ENCODE measurements at regions not wholly inside any gene's neighbourhood (a gene's known extent, or its start where the extent isn't known, plus 50 kb on each side); places are given as distances from the start of the nearest gene placed in this dataset.

DNA sequence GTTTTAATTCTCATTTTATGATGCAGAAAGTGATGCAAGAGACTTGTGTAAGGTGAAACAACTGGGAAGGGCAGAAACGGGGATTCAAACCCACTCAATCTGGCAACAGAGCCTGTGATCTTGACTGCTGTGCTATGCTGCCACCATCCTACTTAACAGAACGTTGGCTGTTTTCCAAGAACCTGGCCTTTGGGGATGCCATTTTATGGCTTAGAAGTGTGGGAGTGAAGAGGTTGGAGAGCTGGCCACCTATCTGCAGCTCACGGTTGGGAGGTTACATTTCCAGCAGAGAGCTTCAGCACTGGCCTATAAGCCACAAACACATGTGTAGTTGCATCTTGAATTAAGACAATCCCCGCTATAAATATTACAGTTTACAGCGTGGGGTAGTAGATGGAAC lies 235.3 kb downstream of the PRDM2 start:
- TF ChIP-seq, protein P1, sequence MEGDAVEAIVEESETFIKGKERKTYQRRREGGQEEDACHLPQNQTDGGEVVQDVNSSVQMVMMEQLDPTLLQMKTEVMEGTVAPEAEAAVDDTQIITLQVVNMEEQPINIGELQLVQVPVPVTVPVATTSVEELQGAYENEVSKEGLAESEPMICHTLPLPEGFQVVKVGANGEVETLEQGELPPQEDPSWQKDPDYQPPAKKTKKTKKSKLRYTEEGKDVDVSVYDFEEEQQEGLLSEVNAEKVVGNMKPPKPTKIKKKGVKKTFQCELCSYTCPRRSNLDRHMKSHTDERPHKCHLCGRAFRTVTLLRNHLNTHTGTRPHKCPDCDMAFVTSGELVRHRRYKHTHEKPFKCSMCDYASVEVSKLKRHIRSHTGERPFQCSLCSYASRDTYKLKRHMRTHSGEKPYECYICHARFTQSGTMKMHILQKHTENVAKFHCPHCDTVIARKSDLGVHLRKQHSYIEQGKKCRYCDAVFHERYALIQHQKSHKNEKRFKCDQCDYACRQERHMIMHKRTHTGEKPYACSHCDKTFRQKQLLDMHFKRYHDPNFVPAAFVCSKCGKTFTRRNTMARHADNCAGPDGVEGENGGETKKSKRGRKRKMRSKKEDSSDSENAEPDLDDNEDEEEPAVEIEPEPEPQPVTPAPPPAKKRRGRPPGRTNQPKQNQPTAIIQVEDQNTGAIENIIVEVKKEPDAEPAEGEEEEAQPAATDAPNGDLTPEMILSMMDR (IDR thresholded peaks at IDR 0.05) = no peak
- no peak overlapping the region for H3K27ac ChIP-seq
- H3K4me3 ChIP-seq = no peak overlapping the region
- DNase-seq (ENCODE audit: low spot score) = no peak

DNA sequence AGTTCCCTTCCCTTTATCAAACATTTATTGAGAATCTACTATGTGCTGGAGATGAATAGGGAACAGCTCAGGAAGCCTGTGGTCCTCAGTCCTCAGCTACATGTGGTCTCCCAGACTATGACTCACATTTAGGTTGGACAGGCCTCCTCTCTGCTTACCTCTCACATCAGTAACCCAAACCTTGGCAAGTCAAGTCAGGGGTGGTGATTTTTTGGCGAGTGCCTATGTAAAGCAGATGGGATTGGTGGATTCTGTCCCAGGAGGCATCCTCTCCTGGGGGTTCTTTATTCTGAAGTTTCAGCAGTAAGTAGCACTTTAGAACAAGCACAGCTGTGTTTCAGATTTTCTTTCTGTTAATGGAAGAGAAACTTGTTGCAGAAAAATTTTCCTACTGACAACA lies 241.3 kb downstream of the PRDM2 start:
- Histone ChIP-seq H3K4me3 (no peak overlapping the region), H3K27ac (no peak overlapping the region)
- DNase-seq (ENCODE audit: low spot score) = no peak
- TF ChIP-seq, protein P1 (IDR thresholded peaks at IDR 0.05) = no peak

DNA sequence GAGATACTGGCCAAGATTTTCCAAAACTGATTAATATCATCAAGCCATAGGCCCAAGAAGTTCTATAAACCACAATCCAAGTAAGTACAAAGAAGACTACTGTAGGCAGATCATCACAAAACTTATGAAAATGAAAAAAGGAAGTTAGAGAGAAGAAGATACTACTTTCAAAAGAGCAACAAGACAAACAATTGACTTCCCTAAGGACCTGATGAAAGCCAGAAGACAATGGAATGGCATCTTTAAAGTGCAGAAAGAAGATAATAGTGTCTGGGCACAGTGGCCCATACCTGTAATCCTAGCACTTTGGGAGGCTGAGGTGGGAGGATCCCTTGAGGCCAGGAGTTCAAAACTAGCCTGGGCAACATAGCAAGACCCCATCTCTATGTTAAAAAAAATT lies 243.1 kb downstream of the PRDM2 start:
- Histone ChIP-seq H3K27ac (no peak overlapping the region), H3K4me3 (no peak overlapping the region)
- TF ChIP-seq, protein P1 (IDR thresholded peaks at IDR 0.05) = no peak
- no peak for DNase-seq (ENCODE audit: low spot score)

DNA sequence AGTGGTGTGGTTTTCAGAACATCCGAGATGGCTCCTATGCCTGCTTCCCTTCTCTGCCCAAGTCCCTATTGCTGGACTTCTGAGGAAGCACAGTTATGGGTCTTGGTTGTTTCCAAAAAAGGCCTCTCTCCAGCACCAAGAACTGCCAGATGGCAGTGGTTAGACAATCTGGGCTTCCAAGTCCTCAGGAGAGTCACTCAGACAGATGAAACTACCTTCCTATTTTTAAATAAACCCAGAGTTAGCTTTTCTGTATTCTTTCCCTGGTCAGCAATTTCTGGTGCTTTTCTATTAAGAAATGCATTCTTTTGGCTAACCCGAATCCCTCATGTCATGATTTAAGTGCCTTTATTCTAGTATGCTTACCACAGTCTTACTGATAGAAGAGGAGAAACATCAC lies 245.9 kb downstream of the PRDM2 start:
- no peak for DNase-seq (ENCODE audit: low spot score)
- Histone ChIP-seq H3K27ac (peak overlapping the region in 1 of 2 donors; percentile 10), H3K4me3 (no peak overlapping the region)
- TF ChIP-seq, protein P1 (IDR thresholded peaks at IDR 0.05) = no peak

DNA sequence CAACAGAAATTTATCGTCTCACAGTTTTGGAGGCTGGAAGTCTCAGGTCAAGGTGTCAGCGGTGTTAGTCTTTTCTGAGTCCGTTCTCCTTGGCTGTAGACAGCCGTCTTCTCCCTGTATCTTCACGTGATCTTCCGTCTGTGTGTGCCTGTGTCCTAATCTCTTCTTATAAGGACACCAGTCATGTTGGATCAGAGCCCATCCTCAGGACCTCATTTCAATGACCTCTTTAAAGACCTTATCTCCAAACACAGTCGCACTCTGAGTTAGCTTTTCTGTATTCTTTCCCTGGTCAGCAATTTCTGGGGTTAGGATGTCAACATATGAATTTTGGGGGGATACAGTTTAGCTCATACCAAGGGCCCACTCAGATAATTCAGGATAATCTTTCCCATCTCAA lies 247.7 kb downstream of the PRDM2 start:
- H3K27ac ChIP-seq = peak overlapping the region; percentile 3 to 77
- TF ChIP-seq, protein P1 (IDR thresholded peaks at IDR 0.05) = no peak
- DNase-seq (ENCODE audit: low spot score) = no peak
- H3K4me3 ChIP-seq = no peak overlapping the region

DNA sequence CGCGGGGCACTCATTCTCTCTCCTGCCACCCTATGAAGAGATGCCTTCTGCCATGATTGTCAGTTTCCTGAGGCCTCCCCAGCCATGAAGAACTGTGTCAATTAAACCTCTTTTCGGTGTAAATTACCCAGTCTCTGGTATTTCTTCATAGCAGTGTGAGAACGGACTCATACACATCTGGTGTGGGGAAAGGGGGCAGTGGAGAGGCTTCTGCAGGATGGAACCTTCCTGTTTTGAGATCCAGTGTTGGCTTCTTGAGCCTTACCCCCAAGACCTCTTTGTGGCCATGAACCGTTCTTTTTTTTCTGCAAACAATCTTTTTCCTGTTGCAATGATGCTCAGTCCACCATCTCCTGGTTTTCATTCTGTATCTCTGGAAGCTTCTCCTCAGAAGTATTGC lies 248.4 kb downstream of the PRDM2 start:
- no peak overlapping the region for H3K4me3 ChIP-seq
- peak overlapping the region; percentile 3 to 77 for H3K27ac ChIP-seq
- TF ChIP-seq, protein P1 (IDR thresholded peaks at IDR 0.05) = no peak

DNA sequence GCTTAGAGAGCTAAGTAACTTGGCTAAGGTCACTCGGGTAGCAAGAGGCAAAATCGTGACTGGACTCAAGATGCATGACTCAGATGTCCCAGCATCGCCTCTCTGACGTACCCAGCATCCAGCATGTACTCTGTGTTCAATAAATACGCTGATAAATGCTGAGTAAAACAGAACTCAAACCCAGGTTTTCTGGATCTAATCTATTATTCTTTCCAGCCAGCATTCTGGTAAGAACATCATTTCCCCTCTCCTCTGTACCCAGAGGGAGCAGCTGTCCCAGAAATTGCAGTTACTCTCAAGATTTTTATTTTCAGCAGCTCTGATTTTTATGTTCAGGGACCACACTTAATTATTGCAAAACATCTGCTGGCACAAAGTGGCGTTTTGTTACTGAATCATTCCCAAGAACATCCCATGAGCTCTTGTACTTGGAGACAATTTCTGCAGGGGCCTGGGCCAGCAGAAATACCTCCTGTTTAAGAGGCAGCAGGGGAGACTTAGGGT lies 249.0 kb downstream of the PRDM2 start:
- TF ChIP-seq, protein P1 (IDR thresholded peaks at IDR 0.05) = no peak
- DNase-seq (ENCODE audit: low spot score) = no peak
- no peak overlapping the region for H3K4me3 ChIP-seq
- peak overlapping the region; percentile 3 to 83 for H3K27ac ChIP-seq

More for the DNA sequence above, 248.4 kb downstream of the PRDM2 start:
- DNase-seq (ENCODE audit: low spot score) = no peak
